ENCODE measurements at regions not wholly inside any gene's neighbourhood (a gene's known extent, or its start where the extent isn't known, plus 50 kb on each side); places are given as distances from the start of the nearest gene placed in this dataset.

- Histone ChIP-seq H4K91ac (ENCODE audit: insufficient read length, low read depth, low read length) (no peak overlapping the region), H3K27ac (ENCODE audit: insufficient read length, low read depth, low read length) (no peak overlapping the region), H2BK12ac (ENCODE audit: insufficient read length, low read depth, low read length) (no peak overlapping the region), H3K14ac (ENCODE audit: insufficient read depth, low read length) (no peak overlapping the region), H4K20me1 (ENCODE audit: control insufficient read depth, insufficient read depth, insufficient read length) (no peaks in the 10 kb centered on the region), H2BK5ac (ENCODE audit: insufficient read length, low read length) (no peak overlapping the region), H2AFZ (ENCODE audit: low read length) (no peak overlapping the region), H2BK20ac (ENCODE audit: low read depth, low read length, poor library complexity, severe bottlenecking) (no peak overlapping the region), H3K4me2 (ENCODE audit: insufficient read depth, insufficient read length, low read length) (no peak overlapping the region), H3K79me1 (ENCODE audit: insufficient read depth, low read depth, low read length, poor library complexity, severe bottlenecking) (no peaks in the 10 kb centered on the region), H3K18ac (ENCODE audit: insufficient read length, low read depth, low read length) (no peak overlapping the region), H3K4me1 (ENCODE audit: insufficient read depth, low read length) (no peaks in the 10 kb centered on the region), H3K56ac (ENCODE audit: insufficient read length, low read depth, low read length) (no peak overlapping the region), H3K9ac (ENCODE audit: extremely low read depth, insufficient read length, low read length) (no peak overlapping the region), H3T11ph (ENCODE audit: low read length) (no peak overlapping the region), H2BK15ac (ENCODE audit: low read depth, low read length) (no peak overlapping the region), H2BK120ac (ENCODE audit: low read depth, low read length, poor library complexity, severe bottlenecking) (no peak overlapping the region), H4K5ac (ENCODE audit: insufficient read length, low read depth, low read length) (no peak overlapping the region), H3K79me2 (ENCODE audit: insufficient read depth, low read length) (no peaks in the 10 kb centered on the region), H3K4ac (ENCODE audit: low read depth, low read length) (no peak overlapping the region), H3K27me3 (ENCODE audit: insufficient read depth, low read length) (no peaks in the 10 kb centered on the region), H3K23ac (ENCODE audit: insufficient read length, low read depth, low read length) (no peak overlapping the region), H3K23me2 (ENCODE audit: insufficient read length, low read depth, low read length, poor library complexity, severe bottlenecking) (no peaks in the 10 kb centered on the region), H4K8ac (replicated peaks; ENCODE audit: insufficient read length, low read depth, low read length) (no peak overlapping the region), H2AK5ac (ENCODE audit: insufficient read length, low read length) (no peak overlapping the region), H3K9me3 (ENCODE audit: control insufficient read depth, low read depth, low read length) (no peaks in the 10 kb centered on the region)
- DNase-seq = no peak
- no CpG with 5 or more reads among the region's 4 CpGs for WGBS (ENCODE audit: extremely low coverage, insufficient read length, low lambda C conversion rate)
- TF ChIP-seq, protein P1, sequence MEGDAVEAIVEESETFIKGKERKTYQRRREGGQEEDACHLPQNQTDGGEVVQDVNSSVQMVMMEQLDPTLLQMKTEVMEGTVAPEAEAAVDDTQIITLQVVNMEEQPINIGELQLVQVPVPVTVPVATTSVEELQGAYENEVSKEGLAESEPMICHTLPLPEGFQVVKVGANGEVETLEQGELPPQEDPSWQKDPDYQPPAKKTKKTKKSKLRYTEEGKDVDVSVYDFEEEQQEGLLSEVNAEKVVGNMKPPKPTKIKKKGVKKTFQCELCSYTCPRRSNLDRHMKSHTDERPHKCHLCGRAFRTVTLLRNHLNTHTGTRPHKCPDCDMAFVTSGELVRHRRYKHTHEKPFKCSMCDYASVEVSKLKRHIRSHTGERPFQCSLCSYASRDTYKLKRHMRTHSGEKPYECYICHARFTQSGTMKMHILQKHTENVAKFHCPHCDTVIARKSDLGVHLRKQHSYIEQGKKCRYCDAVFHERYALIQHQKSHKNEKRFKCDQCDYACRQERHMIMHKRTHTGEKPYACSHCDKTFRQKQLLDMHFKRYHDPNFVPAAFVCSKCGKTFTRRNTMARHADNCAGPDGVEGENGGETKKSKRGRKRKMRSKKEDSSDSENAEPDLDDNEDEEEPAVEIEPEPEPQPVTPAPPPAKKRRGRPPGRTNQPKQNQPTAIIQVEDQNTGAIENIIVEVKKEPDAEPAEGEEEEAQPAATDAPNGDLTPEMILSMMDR (conservative IDR thresholded peaks at IDR 0.05) = no peak
- no peak overlapping the region; a peak in 1 of 7 replicates for H3K27ac Mint-ChIP-seq
- no peaks in the 10 kb centered on the region for H3K27me3 Mint-ChIP-seq (ENCODE audit: low read depth)
- peaks cover 7 to 9% (median 7%) of the 10 kb centered on the region in 3 experiments; a peak in 6 of 7 replicates for H3K36me3 Mint-ChIP-seq (ENCODE audit: insufficient read depth in 1 of 3, low read depth in 3 of 3)
- peaks cover 16 to 19% of the 10 kb centered on the region in 2 experiments for H3K4me1 Mint-ChIP-seq
- H3K4me3 Mint-ChIP-seq = no peak overlapping the region
- H3K9me3 Mint-ChIP-seq = peaks cover 0 to 4% of the 10 kb centered on the region in 2 experiments; a peak in 3 of 5 replicates
These were observed 127.8 kb upstream of the TIAM1 start for GRCh38 chr21:31471865-31472264.
